GM23248 (cell line): ENCODE measurements at regions not wholly inside any gene's neighbourhood (a gene's known extent, or its start where the extent isn't known, plus 50 kb on each side); places are given as distances from the start of the nearest gene placed in this dataset.

Experiments used
- EZH2 ChIP-seq: fragments of 200-600 bp; sonication (generic); IDR thresholded peaks from 2 replicates; pipeline ENCODE4 v1.6.1; 2018; ENCODE audit warnings: antibody characterized with exemption, mild to moderate bottlenecking; ENCODE audit not compliant: insufficient read depth, poor library complexity, severe bottlenecking
- EZH2phosphoT487 ChIP-seq: fragments of 200-600 bp; sonication (generic); IDR thresholded peaks from 2 replicates; pipeline ENCODE4 v1.6.1; 2018; ENCODE audit warnings: antibody characterized with exemption, moderate library complexity, mild to moderate bottlenecking, low read depth; ENCODE audit not compliant: insufficient read depth

DNA sequence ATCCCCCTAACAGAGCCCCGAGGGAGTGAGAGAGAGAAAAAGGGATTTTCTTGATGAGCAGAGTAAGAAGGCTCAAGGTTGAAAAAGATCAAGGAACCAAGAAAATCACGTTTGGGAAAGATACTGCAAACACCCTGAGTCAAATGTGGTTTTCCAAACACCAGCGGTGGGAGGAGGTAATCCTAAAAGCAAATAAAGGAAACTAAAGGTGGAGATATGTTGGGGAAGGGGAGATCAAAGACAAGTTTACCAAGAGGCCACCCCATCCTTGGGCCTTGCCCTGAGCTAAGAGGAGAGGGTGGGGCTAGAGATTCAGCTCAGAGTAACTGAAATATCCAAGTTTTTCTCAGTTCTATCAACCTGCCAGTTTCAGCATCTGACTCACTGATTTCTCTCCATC is 332.3 kb downstream of the ETAA1 start:
- TF ChIP-seq EZH2, result no peak
- no peak for TF ChIP-seq EZH2phosphoT487
